GM10266 (cell line): ENCODE measurements at regions not wholly inside any gene's neighbourhood (a gene's known extent, or its start where the extent isn't known, plus 50 kb on each side); places are given as distances from the start of the nearest gene placed in this dataset.

Experiments
- DNase-seq: peaks from one replicate; pipeline ENCODE4 v3.0.0; 2012; ENCODE audit errors: extremely low spot score
- TF ChIP-seq, protein P1 (sequence below): IDR thresholded peaks from 2 replicates; pipeline ENCODE4 v1.5.1; 2012; ENCODE audit warnings: mild to moderate bottlenecking, low read depth; ENCODE audit not compliant: control insufficient read depth, insufficient read depth; ENCODE audit errors: missing control alignments

DNA sequence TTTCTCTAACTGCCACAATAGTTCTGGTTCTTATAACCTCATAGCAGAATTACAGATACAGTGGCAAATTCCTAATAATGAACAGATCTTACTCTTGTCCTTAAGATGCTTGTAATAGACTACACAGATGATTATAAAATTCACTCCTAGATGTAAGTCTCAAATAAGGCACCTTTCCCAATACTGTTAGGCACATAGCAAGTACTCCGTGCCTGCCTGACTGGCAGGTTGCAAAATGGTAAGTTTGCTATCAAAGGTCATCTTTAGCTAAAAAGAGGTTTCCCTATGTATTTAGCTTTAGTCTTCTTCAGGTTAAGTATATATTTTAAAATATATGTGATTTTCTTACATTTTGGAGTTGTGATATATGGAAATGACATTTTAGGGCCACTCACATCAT is 50.4 kb upstream of the FHIP2A start:
- TF ChIP-seq, protein P1, sequence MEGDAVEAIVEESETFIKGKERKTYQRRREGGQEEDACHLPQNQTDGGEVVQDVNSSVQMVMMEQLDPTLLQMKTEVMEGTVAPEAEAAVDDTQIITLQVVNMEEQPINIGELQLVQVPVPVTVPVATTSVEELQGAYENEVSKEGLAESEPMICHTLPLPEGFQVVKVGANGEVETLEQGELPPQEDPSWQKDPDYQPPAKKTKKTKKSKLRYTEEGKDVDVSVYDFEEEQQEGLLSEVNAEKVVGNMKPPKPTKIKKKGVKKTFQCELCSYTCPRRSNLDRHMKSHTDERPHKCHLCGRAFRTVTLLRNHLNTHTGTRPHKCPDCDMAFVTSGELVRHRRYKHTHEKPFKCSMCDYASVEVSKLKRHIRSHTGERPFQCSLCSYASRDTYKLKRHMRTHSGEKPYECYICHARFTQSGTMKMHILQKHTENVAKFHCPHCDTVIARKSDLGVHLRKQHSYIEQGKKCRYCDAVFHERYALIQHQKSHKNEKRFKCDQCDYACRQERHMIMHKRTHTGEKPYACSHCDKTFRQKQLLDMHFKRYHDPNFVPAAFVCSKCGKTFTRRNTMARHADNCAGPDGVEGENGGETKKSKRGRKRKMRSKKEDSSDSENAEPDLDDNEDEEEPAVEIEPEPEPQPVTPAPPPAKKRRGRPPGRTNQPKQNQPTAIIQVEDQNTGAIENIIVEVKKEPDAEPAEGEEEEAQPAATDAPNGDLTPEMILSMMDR, result no peak
- no peak for DNase-seq

DNA sequence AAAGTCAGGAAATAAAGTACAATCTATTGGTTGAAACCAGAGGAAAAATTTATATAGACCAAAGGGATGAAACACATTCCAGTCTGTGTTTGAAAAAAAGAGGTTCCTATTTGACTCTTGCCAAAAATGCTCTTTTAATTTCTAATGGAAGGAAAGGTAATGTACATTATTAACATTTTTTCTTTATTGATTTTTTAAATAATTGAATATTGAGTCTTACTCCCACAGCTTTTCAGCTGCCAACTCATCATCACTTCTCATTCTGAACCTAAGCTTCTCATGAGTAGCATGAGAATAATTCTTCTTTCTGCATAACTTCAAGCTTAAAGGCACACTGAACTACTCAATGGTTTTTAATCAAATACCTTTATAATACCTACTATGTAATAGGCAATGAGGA is 49.8 kb upstream of the FHIP2A start:
- TF ChIP-seq, protein P1, result no peak
- DNase-seq, result no peak
